ENCODE measurements at regions not wholly inside any gene's neighbourhood (a gene's known extent, or its start where the extent isn't known, plus 50 kb on each side); places are given as distances from the start of the nearest gene placed in this dataset.
"Not testable (repeated sequence)": the region's sequence is repeated elsewhere in the genome, so short reads cannot be mapped to it uniquely, and the experiment has no call there.

DNA sequence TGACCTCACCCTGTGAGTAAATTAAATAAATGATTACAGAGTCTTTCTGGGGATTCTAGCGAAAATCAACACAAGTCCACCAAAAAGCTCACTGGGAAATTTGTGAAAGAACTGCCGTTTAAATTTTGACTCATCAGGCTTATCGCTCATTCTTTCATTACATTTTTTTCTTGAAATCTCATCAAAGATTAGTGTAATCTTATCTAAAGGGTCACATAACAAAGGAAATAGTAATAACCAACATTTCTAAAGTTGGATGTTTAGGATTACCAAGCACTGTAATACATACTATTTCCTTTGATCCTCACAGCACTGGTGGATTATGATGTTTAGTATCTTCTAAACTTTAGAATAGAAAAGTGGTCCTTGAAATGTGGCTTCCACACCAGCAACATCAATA is 111.1 kb upstream of the CBLB start:
- no peak for DNase-seq (ENCODE audit: low spot score)

DNA sequence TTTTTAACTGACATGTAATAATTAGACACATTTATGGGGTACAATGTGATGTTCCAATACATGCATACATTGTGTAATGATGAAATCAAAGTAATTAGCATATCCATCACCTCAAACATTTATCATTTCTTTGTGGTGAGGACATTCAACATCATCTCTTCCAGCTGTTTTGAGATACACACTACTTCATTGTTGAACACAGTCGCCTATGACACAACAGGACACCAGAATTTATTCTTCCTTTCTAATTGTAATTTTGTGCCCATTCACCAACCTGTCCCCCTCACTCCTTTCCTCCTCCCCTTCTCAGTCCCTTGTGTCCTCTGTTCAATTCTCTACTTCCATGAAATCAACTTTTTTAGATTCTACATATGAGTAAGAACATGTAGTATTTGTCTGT is 113.4 kb upstream of the CBLB start:
- no peak for DNase-seq (ENCODE audit: low spot score)

DNA sequence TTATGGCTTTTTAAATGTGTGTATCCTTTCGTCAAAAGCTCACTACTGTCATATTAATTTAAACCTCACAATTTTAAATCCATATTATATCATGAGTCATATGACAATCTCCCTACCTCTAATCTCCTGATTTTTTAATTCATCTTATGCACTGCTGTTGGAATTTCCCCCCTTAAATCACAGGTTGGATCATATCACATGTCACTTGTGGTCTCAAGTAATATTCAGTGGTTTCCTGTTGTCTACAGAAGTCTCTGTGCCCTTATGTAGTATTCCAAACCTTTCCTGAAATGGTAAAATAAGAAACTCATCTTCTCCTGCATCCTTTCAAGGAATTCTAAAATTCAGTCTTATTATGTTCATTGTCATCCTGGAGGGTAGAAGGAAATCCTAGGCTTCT is 116.0 kb upstream of the CBLB start:
- no peak for DNase-seq (ENCODE audit: low spot score)

DNA sequence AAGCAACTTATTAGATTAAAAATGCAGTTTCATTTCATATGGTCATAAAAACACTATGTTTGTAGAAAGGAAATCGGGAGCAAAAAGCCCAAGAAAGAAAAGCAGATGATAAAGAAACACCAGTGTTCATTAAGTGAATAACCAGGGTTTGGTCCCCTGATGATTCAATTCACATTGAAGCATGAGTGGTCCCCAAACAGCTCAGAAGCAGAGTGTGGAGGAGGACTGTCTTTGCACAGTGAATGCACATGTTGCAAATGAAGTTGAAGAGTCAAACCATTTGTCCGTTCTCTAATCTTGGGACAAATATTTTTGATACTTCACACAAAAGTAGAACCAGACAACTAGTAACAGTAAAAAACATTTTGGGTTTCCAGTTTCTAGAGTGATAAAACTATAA is 117.5 kb upstream of the CBLB start:
- DNase-seq (ENCODE audit: low spot score) = not testable (repeated sequence)

DNA sequence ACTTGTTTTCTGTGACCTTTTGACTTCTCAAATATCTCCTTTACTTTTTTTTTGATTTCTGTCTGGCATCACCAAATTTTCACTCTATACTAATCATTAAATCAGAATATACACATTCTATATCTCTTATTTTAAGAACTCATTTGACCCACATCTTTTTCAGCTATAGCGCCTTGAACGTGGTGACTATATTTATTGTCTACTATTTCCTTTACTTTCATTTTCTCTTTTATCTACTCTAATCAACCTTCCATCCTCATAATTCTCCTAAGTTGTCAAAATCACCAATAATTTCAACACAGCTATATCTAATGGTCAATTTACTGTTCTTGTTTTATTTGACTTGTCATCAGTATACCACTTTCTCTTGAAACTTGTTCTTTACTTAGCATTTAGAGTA is 119.0 kb upstream of the CBLB start:
- DNase-seq (ENCODE audit: low spot score) = no peak

DNA sequence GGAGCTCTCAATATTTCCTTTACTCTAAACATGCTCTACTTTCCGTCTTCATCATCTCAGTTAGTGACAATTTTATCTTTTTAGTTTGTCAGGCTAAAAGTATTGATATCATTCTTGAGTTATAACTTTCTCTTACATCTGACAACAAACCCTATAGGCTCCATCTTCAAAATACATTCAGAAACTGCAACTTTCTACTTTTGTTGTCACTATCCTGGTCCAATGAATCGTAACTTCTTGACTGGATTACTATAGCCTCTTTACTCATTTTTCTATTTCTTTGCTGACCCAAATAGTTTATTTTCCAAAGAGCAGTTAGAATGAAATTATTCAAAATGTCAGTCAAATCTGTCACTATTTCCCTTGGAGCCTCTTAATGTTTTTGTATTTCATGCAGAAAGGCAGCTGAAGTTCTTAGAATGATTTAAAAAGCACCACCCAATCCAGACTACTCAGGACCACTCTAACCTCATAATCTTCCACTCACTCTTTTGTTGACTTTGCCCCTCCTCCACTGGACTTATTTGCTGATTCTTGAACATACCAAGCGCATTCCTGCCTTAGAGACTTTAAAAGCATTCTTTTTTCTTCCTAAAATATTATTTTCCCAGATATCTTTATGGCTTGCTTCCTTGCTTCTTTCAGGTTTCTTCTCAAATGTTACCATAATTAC is 119.9 kb upstream of the CBLB start:
- no peak for DNase-seq (ENCODE audit: low spot score)

DNA sequence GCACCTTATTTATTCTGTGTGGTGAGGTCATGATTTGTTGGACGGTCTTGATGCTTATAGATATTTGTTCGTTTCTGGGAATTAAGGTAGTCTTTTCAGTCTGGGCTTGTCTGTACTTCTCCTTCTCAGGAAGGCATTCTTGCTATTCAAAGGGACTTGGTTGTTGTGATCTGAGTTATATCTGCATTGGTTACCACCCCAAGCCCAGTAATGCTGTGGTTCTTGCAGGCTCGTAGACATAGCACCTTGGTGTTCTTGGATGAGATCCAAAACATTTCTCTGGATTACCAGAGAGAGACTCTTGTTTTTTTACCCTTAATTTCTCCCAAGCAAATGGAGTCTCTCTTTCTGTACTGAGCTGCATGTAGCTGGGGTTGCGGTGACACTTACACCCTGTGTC is 128.0 kb upstream of the CBLB start:
- DNase-seq (ENCODE audit: low spot score) = no peak

DNA sequence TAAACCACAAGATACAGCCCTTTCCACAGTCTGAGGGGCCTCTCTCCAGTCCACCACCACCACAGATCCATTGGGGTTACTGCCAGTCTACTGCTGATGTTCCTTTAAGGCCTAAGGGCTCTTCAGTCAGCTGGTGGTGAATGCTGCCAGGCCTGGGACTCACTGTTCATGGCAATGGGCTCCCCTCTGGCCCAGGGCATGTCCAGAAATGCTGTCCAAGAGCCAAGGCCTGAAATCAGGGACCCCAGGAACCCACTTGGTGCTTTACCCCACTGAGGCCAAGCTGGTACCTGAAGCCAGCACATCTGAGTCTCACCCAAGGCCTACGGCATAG is 128.6 kb upstream of the CBLB start:
- no peak for DNase-seq (ENCODE audit: low spot score)

DNA sequence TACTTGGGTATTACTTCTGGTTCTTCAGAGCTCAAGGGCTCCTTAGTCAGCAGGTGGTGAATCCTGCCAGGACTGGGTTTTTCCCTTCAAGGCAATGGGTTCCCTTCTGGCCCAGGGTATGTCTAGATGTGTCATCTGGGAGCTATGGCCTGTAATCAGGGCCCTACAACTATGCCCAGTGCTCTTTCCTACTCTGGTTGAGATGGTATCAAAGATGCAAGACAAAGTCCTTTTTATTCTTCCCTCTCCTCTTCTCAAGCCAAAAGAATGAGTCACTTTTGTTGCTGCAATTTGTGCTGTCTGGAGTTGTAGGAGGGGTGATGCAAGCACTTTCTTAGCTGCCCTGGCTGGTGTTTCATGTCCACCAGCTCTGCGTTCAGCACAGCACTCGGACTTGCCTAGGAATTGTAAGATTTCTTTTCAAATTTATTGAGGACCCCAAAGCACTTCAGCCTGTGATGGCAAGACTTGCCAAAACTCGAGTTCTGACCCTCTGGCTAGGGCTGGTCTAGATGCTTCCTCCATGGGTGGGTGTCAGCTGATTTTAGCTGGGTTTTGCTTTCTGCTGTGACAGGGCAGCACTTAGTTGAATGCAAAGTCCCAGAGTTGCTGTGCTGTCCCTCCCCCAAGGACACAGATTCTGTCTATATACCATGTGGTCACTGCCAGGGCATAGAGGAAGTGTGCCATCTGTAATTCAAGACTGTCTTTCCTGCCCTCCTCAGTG is 129.2 kb upstream of the CBLB start:
- DNase-seq (ENCODE audit: low spot score) = no peak

DNA sequence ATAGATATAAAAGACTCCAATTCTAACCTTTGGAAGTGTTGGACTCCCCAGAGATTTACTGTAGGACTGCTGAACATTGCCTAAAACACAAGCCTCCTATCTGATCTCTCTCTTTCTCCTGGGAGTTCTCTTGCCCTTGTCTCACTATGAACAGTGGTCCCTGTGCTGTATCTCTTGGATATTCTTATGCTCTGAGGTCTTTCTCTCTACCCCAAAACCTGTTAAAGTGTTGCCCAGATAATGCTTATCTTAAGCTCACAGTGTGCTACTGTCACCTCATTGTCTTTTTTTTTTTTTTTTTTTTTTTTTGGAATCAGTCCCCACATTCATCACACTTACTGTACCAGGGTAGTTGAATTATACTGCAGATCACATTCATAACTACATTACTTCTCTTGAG is 131.0 kb upstream of the CBLB start:
- no peak for DNase-seq (ENCODE audit: low spot score)

DNA sequence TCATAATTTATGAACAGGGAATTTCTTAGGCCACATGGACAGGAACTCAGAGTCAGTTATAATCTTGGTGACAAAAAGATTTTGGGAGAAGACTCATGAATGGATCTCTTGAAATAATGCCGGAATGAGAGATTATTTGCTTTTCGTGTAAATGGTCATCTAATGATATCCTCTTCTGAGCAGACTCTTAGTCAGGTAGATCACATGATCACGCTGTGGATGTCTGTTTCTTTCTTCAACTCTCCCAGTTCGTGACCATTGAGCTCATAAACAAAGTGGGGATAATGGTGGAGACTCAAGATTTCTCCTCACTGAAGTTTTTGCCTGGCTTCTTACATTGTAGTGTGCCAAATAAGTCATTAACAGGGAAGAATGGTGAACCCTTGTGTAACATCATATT is 133.1 kb upstream of the CBLB start:
- DNase-seq (ENCODE audit: low spot score) = no peak

DNA sequence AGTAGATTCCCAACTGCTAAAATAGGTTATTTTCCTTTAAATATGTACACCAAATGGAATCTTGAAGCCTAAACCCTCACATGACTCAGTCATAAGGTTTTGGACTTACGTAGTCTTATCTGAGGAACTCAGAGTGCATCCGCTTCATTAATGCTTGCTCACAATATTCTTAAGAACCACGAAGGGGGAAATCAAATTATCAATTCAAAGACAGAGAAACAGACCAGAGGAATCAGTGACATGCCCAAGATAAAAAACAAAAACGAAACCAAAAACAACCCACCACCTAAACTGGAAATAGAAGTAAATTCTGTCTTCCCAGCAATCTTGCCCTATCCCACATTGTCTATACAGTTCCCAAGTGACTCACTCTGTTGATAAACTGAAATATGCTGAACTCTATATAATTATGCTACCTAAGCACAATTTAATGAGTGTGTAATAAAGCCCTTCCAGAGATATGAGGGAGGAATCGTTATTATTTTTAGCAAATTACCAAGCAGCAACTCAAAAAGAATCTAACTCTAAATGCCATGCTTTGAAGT is 135.4 kb upstream of the CBLB start:
- peak; percentile 26 for DNase-seq (ENCODE audit: low spot score)

DNA sequence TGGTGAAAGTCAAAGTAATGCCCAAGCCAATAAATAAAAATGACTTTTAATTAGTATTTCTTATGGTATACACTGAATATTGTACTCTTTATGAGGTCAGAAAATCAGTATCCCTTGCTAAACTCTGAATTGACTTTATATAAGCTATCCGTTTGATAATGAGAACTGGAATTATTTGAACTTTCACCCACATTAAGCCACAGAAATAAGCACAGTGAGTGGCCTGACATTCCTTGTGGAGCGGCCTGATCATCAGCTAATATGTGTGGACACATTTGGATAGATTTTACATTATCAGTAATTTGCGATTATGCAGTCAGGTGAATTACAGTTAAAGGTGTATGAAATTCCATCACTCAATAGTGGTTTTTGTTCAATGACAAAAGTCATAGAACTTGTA is 136.0 kb upstream of the CBLB start:
- DNase-seq (ENCODE audit: low spot score) = no peak

DNA sequence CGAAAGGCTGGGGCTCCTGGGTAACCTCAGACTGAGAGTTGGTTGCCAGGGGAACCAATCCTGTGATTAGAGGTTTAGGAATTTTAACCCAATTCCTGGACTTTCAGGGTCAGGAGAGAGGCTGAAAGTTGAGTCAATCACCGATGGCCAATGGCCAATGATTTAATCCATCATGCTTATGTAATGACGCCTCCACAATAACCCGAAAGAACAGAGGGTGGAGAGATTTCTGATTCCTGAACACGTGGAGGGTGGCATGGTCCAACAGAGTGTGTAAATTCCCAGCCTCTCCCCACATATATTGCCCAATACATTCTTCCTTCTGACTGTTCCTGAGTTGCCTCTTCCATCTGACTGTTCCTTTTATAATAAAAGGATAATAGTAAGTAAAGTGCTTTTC is 137.2 kb upstream of the CBLB start:
- no peak for DNase-seq (ENCODE audit: low spot score)

DNA sequence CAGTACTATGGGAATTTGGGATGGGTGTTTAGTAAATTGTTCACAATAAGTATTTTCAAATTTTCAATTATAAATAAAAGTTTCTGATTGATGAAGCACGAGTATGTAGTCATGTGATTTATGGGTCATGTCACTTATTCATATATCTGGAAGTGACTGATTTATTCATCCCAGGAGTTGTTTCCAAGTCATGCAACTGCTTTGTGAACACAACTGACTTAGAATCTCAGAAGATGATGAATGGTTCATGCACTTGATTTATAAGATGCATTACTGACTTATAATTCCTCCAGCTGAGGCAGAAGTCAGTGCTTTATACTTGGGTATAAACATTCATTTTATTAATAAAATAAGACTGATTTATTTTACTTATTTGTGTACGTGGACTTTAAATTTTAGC is 137.8 kb upstream of the CBLB start:
- DNase-seq (ENCODE audit: low spot score) = no peak

DNA sequence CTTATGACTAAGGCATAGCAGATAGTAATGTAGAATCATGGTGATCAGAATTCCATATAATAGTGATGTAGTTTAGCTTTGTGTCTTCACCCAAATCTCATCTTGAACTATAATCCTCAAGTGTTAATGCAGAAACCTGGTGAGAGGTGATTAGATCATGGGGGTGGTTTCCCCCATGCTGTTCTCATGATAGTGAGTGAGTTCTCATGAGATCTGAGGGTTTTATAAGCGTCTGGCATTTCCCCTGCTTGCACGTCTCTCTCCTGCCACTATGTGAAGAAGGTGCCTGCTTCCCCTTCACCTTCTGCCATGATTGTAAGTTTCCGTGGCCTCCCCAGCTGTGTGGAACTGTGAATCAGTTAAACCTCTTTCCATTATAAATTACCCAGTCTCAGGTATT is 138.7 kb upstream of the CBLB start:
- no peak for DNase-seq (ENCODE audit: low spot score)

DNA sequence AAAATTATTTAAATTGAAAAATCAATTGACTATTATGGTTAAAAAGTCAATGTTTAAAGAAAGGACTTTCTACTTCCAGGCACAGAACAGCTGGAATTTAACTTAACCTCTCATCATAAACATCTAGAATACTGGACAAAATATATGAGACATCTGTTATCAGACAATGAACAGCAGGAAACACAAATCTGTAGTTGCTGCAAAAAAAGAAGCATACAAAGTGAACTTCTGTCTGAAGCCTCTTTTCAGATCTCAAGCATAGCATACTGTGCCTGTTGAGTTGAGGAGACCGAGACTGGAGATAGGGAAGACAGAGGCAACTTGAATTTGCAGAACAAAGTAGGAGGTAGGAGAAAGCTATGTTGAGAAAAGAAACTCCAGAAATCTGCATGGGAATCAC is 140.0 kb upstream of the CBLB start:
- DNase-seq (ENCODE audit: low spot score) = no peak

DNA sequence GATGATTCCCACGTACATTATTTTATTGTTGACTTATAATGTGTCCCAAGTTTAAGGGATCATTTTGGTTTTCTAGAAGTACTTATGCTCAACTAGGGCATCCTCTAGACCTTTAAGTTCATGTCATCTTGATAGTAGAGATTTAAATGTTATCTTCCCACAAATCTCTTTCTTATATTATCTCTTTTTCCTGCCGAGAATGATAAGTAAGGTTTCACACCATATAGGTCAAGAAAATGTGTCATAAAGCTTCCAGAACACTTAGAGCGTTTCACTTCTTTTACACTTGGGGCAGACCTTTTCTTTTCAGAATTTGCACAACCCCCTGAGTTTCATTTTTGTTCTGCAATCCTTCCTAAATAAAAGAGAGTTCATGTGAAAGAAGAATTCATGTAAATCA is 142.0 kb upstream of the CBLB start:
- DNase-seq (ENCODE audit: low spot score) = no peak

DNA sequence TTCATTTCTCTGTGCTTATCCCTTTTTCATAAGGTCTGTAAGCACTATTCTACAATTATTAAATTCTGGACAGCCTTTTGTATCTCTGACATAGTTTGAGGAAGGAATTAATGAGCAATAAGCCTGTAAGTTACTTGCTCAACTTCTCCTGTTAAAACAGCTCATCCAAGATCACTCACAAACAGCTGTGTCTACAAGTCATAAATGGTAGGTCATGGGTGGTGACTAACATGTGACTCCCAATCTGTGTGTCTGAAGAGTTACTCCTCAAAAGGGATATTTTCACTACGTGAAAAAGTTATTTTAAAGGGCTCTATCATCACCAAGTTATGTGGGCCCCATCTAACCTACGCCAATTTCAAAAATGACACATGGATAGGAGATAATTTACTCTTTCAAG is 145.2 kb upstream of the CBLB start:
- no peak for DNase-seq (ENCODE audit: low spot score)

DNA sequence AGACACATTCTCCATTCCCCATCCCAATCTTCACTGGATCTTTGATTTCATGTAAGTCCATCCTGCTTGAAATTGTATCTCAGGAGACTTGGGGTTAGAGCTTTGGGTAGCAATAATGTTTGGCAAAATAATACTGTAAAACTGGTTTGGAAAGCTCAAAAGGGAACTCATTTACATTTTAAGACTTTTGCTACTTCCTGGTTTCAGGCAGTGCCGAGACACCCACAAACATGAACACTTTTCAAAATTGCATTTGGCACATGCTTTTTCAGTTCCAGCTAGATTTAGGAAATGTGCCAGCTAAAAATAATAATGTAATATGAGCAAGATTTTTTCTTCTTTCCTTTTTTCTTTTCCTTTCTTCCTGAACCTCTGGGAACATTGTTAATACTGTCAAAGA is 145.7 kb upstream of the CBLB start:
- DNase-seq (ENCODE audit: low spot score) = no peak

DNA sequence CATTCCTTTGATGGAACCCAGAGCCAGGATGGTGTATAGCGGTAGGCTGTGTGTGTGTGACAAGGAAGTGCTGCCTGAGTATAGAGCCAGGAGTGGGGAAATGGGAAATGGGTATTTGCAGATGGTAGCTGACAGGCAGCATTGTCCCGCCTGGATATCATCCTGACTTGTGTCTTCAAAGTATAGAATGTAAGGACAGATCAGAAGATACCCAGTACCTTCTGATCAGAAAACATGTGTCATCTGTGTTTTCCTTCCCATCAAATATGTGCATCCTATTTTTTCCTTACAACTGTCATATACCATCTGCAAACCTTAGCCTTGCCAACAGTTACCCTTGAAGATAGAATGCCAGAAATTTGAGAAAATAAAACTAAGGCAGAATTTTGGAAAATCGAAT is 146.2 kb upstream of the CBLB start:
- DNase-seq (ENCODE audit: low spot score) = no peak

DNA sequence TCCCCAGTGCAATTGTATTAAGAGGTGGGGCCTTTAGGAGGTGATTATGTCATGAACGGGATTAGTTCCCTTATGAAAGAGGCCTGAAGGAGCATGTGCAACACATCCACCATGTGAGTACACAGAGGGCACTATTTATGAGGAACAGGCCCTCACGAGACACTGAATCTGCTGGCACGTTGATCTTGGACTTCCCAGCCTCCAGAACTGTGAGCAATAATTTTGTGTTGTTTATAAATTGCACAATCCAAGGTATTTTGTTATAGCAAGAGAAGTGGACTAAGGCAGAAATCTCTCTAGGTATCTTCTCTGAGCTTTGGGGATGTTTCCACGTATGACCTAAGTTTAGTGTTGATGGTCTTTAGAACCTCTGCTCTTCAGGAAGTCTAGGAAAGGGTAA is 149.3 kb upstream of the CBLB start:
- DNase-seq (ENCODE audit: low spot score) = no peak

DNA sequence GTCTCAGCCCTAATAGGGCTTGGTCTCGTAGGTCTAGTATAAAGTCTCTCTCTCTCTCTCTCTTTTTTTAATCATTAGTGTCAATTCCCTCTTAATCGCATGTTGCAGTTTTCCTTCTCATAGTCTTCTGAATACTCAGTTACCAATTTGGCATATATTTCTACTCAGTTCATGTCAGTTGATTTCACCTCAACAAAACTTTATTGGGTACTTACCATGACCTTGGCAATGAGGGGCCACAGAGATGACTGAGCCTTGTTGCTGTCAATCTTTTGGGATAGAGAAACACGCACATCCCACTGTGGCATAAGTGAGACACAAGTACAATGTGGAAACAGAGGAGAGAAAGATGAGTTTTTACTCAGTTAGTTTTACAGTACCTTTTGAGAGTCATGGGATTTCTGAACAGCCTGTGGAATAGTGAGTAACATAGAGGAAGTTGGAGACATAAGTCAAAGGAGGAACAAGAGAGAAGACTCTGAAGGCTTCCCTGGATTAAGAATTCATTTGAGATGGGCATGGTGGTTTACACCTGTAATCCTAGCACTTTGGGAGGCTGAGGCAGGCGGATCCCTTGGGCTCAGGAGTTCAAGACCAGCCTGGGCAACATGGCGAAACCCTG is 150.2 kb upstream of the CBLB start:
- no peak for DNase-seq (ENCODE audit: low spot score)

DNA sequence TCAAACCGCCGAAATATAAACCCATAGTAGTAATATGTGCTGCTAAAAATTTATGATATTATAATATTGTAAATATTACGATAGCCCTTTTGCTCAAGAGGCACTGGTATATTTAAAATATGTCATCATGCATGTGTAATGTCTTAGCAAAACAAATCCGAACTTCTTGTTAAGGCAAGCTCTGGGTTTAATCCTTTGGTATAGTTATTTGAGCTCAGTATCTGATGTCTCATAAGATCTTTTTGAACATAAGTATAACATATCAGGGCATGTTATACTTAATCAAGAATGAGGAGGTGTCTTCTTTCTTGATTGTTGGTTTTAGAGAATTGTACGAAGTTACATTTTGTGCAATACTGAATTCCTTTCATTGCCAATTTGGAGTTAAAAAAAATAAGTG is 154.1 kb upstream of the CBLB start:
- no peak for DNase-seq (ENCODE audit: low spot score)
